ENCODE measurements at regions not wholly inside any gene's neighbourhood (a gene's known extent, or its start where the extent isn't known, plus 50 kb on each side); places are given as distances from the start of the nearest gene placed in this dataset.

- no peak overlapping the region for H3K4me3 ChIP-seq (ENCODE audit: low read length)
- H3K27ac ChIP-seq (ENCODE audit: low read depth, low read length), result no peak overlapping the region
- Mint-ChIP-seq H3K27me3 (ENCODE audit: insufficient read depth) (peaks cover 1% of the 10 kb centered on the region), H3K4me3 (no peak overlapping the region), H3K27ac (no peak overlapping the region), H3K36me3 (ENCODE audit: low read depth) (no peaks in the 10 kb centered on the region), H3K9me3 (no peaks in the 10 kb centered on the region), H3K4me1 (no peaks in the 10 kb centered on the region)
- no peaks in the 10 kb centered on the region for H3K4me1 ChIP-seq (ENCODE audit: control insufficient read depth, insufficient read depth, low read length)
- H3K9me3 ChIP-seq (ENCODE audit: control insufficient read depth, low read length), result no peaks in the 10 kb centered on the region
- no peak overlapping the region for H3K9ac ChIP-seq (ENCODE audit: extremely low read depth, low read length, poor library complexity, severe bottlenecking)
- H3K27me3 ChIP-seq (ENCODE audit: control insufficient read depth, insufficient read depth, low read length, poor library complexity, severe bottlenecking), result no peaks in the 10 kb centered on the region
- TF ChIP-seq CTCF (conservative IDR thresholded peaks at IDR 0.05), result no peak
- 91 to 93% methylated on average over 3 of the region's 3 CpGs for WGBS, 2 experiments (ENCODE audit: insufficient coverage in 1 of 2, insufficient read length in 1 of 2)
- no peak for DNase-seq
- no peaks in the 10 kb centered on the region for H3K36me3 ChIP-seq (ENCODE audit: control insufficient read depth, insufficient read depth, low read length)
These were observed 242.7 kb downstream of the MYLK4 start for GRCh38 chr6:2508071-2508470.

GRCh38 chr6:2507521-2508037, 243.1 kb downstream of the MYLK4 start:
- no peak overlapping the region for H3K4me3 Mint-ChIP-seq
- WGBS, 2 experiments (ENCODE audit: insufficient coverage in 1 of 2, insufficient read length in 1 of 2), result 83 to 95% methylated on average over 3 of the region's 3 CpGs
- no peaks in the 10 kb centered on the region for H3K4me1 ChIP-seq (ENCODE audit: control insufficient read depth, insufficient read depth, low read length)
- no peak overlapping the region for H3K27ac ChIP-seq (ENCODE audit: low read depth, low read length)
- H3K27ac Mint-ChIP-seq, result no peak overlapping the region
- H3K4me1 Mint-ChIP-seq, result no peaks in the 10 kb centered on the region
- no peak for DNase-seq
- H3K9ac ChIP-seq (ENCODE audit: extremely low read depth, low read length, poor library complexity, severe bottlenecking), result no peak overlapping the region
- H3K9me3 ChIP-seq (ENCODE audit: control insufficient read depth, low read length), result no peaks in the 10 kb centered on the region
- no peaks in the 10 kb centered on the region for H3K27me3 ChIP-seq (ENCODE audit: control insufficient read depth, insufficient read depth, low read length, poor library complexity, severe bottlenecking)
- no peak overlapping the region for H3K4me3 ChIP-seq (ENCODE audit: low read length)
- no peaks in the 10 kb centered on the region for H3K36me3 Mint-ChIP-seq (ENCODE audit: low read depth)
- H3K27me3 Mint-ChIP-seq (ENCODE audit: insufficient read depth), result peaks cover 1% of the 10 kb centered on the region
- H3K9me3 Mint-ChIP-seq, result no peaks in the 10 kb centered on the region
- TF ChIP-seq CTCF (conservative IDR thresholded peaks at IDR 0.05), result no peak
- no peaks in the 10 kb centered on the region for H3K36me3 ChIP-seq (ENCODE audit: control insufficient read depth, insufficient read depth, low read length)

- H3K36me3 ChIP-seq (ENCODE audit: control insufficient read depth, insufficient read depth, low read length), result no peaks in the 10 kb centered on the region
- Mint-ChIP-seq H3K4me1 (no peaks in the 10 kb centered on the region), H3K27ac (no peak overlapping the region), H3K36me3 (ENCODE audit: low read depth) (no peaks in the 10 kb centered on the region), H3K27me3 (ENCODE audit: insufficient read depth) (peaks cover 1% of the 10 kb centered on the region), H3K9me3 (no peaks in the 10 kb centered on the region), H3K4me3 (no peak overlapping the region)
- 92 to 100% methylated on average over 1 to 2 of the region's 2 CpGs for WGBS, 2 experiments (ENCODE audit: insufficient coverage in 1 of 2, insufficient read length in 1 of 2)
- H3K27ac ChIP-seq (ENCODE audit: low read depth, low read length), result no peak overlapping the region
- no peaks in the 10 kb centered on the region for H3K9me3 ChIP-seq (ENCODE audit: control insufficient read depth, low read length)
- TF ChIP-seq CTCF (conservative IDR thresholded peaks at IDR 0.05), result no peak
- DNase-seq, result no peak
- H3K4me3 ChIP-seq (ENCODE audit: low read length), result no peak overlapping the region
- no peak overlapping the region for H3K9ac ChIP-seq (ENCODE audit: extremely low read depth, low read length, poor library complexity, severe bottlenecking)
- H3K4me1 ChIP-seq (ENCODE audit: control insufficient read depth, insufficient read depth, low read length), result no peaks in the 10 kb centered on the region
- no peaks in the 10 kb centered on the region for H3K27me3 ChIP-seq (ENCODE audit: control insufficient read depth, insufficient read depth, low read length, poor library complexity, severe bottlenecking)
These were observed 243.7 kb downstream of the MYLK4 start for GRCh38 chr6:2507016-2507415.

Measured in endodermal cell (in vitro differentiated cells).